T-helper 2 cell treated with Interferon-gamma antibody and Interleukin-4, amounts not matched to agents 5 μg/mL and 100 μg/mL, for 36 hours (primary cell): ENCODE measurements at regions not wholly inside any gene's neighbourhood (a gene's known extent, or its start where the extent isn't known, plus 50 kb on each side); places are given as distances from the start of the nearest gene placed in this dataset.
A peak's percentile ranks its signal among the peaks of the same experiment; 100 is the strongest.
"Not testable (repeated sequence)": the region's sequence is repeated elsewhere in the genome, so short reads cannot be mapped to it uniquely, and the experiment has no call there.

ENCODE experiments used
- DNase-seq: peaks from one replicate; pipeline ENCODE4 v3.0.0; 2021; ENCODE audit warnings: low spot score
- H3K27ac Mint-ChIP-seq: one replicate; pipeline ENCODE4 v1.8.0; 2021; ENCODE audit warnings: mild to moderate bottlenecking, mixed read lengths
- H3K27me3 Mint-ChIP-seq: one replicate; pipeline ENCODE4 v1.8.0; 2021; ENCODE audit warnings: low read depth, mixed read lengths
- H3K36me3 Mint-ChIP-seq: one replicate; pipeline ENCODE4 v1.8.0; 2021; ENCODE audit warnings: low read depth, mixed read lengths
- H3K4me1 Mint-ChIP-seq: one replicate; pipeline ENCODE4 v1.8.0; 2021; ENCODE audit warnings: low read depth, mixed read lengths
- H3K4me3 Mint-ChIP-seq: one replicate; pipeline ENCODE4 v1.8.0; 2022; ENCODE audit warnings: mild to moderate bottlenecking, moderate library complexity, mixed read lengths
- H3K9me3 Mint-ChIP-seq: one replicate; pipeline ENCODE4 v1.8.0; 2021; ENCODE audit warnings: mixed read lengths

GRCh38 chr2:111478871-111479318 is 358.2 kb downstream of the BCL2L11 start:
- Mint-ChIP-seq H3K4me1 (peaks cover 27% of the 10 kb centered on the region), H3K27ac (peak overlapping the region; percentile 36), H3K4me3 (peak overlapping the region; percentile 46)
- H3K9me3 Mint-ChIP-seq, H3K36me3 Mint-ChIP-seq, H3K27me3 Mint-ChIP-seq: not testable (repeated sequence)
- peak; percentile 55 for DNase-seq

DNA sequence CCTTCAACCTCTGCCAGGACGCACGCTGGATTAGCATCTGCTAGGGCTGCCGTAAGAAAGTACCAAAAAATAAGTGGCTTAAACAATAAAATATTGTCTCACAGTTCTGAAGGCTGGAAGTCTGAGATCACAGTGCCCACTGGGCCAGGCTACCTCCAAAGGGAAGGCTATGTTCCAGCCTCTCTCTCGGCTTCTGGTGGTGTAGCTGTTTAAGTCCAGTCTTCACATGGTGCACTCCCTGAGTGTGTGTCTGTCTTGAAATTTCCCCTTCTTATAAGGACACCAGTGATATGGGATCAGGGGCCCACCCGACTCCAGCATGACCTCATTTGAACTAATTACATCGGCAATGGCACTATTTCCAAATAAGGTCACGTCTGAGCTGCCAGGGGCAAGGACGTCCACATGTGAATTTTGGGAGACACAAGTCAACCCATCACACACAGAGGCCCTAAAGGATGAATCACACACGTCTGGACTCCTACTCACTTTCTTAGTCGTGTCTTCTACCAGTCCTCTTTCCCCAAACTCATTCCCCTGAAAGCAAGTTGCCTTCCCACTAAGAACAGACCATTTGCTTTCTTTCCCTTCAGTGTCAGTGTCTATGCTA is 359.4 kb downstream of the BCL2L11 start:
- Mint-ChIP-seq H3K4me1 (peaks cover 24% of the 10 kb centered on the region), H3K4me3 (peak overlapping the region; percentile 74), H3K27ac (peak overlapping the region; percentile 78)
- not testable (repeated sequence) for H3K27me3 Mint-ChIP-seq, H3K36me3 Mint-ChIP-seq, H3K9me3 Mint-ChIP-seq
- peak; percentile 60 for DNase-seq

- not testable (repeated sequence) for H3K27me3 Mint-ChIP-seq, H3K9me3 Mint-ChIP-seq, DNase-seq, H3K36me3 Mint-ChIP-seq
- Mint-ChIP-seq H3K4me3 (peak overlapping the region; percentile 74), H3K4me1 (peaks cover 25% of the 10 kb centered on the region), H3K27ac (peak overlapping the region; percentile 78)
Observed at GRCh38 chr2:111480633-111481032, 359.9 kb downstream of the BCL2L11 start.

GRCh38 chr2:111481219-111481618 is 360.5 kb downstream of the BCL2L11 start:
- H3K27me3 Mint-ChIP-seq, H3K27ac Mint-ChIP-seq: not testable (repeated sequence)

GRCh38 chr2:111482987-111483679 is 362.4 kb downstream of the BCL2L11 start:
- H3K36me3 Mint-ChIP-seq, H3K27me3 Mint-ChIP-seq, DNase-seq, H3K4me3 Mint-ChIP-seq, H3K9me3 Mint-ChIP-seq: not testable (repeated sequence)
- peaks cover 25% of the 10 kb centered on the region for H3K4me1 Mint-ChIP-seq
- peak overlapping the region; percentile 43 for H3K27ac Mint-ChIP-seq

More at GRCh38 chr2:111481219-111481618, 360.5 kb downstream of the BCL2L11 start:
- not testable (repeated sequence) for H3K36me3 Mint-ChIP-seq, DNase-seq, H3K9me3 Mint-ChIP-seq, H3K4me3 Mint-ChIP-seq
- peaks cover 25% of the 10 kb centered on the region for H3K4me1 Mint-ChIP-seq

DNA sequence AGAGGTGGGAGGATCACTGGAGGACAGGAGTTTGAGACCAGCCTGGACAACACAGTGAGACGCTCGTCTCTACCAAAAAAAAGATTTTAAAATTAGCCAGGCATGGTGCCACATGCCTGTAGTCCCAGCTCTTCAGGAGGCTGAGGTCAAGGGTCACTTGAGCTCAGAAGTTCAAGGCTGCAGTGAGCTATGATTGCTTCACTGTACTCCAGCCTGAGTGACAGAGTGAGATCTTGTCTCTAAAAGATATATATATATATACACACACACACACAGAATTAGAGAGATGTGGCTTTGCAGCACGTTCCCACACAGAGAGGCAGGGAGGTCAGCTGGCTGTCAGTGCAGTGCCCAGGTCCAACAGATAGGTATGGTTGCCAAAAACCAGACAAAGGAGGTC is 363.4 kb downstream of the BCL2L11 start:
- not testable (repeated sequence) for DNase-seq, H3K27ac Mint-ChIP-seq
- H3K36me3 Mint-ChIP-seq: peaks cover 11% of the 10 kb centered on the region

DNA sequence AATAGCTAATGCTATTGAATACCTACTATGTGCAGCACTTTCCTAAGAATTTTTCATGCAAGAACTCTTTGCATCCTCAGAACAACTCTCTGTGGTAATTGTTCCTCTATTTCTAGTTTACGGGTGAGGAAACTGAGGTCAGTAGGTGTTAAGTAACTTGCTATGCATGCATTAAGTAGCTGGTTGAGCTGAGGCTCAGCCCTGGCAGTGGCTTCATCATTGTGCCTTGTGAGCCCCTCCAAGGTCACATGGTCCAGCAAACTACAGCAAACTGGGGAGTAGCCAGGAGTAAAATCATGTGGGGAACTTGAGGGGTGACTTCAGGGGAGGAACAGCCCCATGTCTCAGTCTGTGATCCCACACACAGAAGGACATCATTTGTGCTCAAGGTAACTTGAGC is 365.2 kb downstream of the BCL2L11 start:
- H3K4me1 Mint-ChIP-seq: peaks cover 15% of the 10 kb centered on the region
- not testable (repeated sequence) for DNase-seq, H3K9me3 Mint-ChIP-seq, H3K4me3 Mint-ChIP-seq, H3K27ac Mint-ChIP-seq, H3K27me3 Mint-ChIP-seq, H3K36me3 Mint-ChIP-seq

More for the DNA sequence above, 363.4 kb downstream of the BCL2L11 start:
- not testable (repeated sequence) for H3K27me3 Mint-ChIP-seq, H3K4me3 Mint-ChIP-seq, H3K9me3 Mint-ChIP-seq
- H3K4me1 Mint-ChIP-seq: peaks cover 23% of the 10 kb centered on the region

GRCh38 chr2:111488451-111488850 is 367.7 kb downstream of the BCL2L11 start:
- H3K4me1 Mint-ChIP-seq: peaks cover 17% of the 10 kb centered on the region
- H3K27me3 Mint-ChIP-seq, H3K9me3 Mint-ChIP-seq, H3K4me3 Mint-ChIP-seq, DNase-seq, H3K27ac Mint-ChIP-seq: not testable (repeated sequence)
- H3K36me3 Mint-ChIP-seq: peaks cover 13% of the 10 kb centered on the region

- Mint-ChIP-seq H3K4me1 (peaks cover 16% of the 10 kb centered on the region), H3K36me3 (peaks cover 12% of the 10 kb centered on the region)
- not testable (repeated sequence) for H3K9me3 Mint-ChIP-seq, H3K27me3 Mint-ChIP-seq, H3K27ac Mint-ChIP-seq, DNase-seq, H3K4me3 Mint-ChIP-seq
Observed at GRCh38 chr2:111489460-111489859, 368.7 kb downstream of the BCL2L11 start.

DNA sequence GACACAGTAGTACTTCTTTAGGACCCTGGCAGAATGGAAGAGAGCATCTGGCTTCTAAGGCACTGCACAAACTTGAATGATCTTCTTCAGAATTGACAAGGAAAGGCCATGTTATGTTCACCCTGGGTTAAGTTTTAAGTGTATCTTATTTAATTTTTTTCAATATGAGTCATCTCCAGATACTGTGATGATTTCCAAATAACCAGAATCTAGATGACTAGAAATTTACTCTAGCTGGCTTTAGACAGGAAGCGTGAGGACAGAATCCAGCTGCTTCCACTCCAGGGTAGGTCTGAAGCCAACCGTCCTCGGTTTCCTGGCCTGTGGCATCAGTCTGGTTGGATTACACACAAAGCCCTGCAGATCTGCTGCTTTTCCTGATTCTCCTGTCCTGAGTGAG is 370.5 kb downstream of the BCL2L11 start:
- not testable (repeated sequence) for DNase-seq, H3K9me3 Mint-ChIP-seq, H3K27me3 Mint-ChIP-seq
- Mint-ChIP-seq H3K4me1 (peaks cover 20% of the 10 kb centered on the region), H3K36me3 (peaks cover 12% of the 10 kb centered on the region), H3K4me3 (peak overlapping the region; percentile 77), H3K27ac (peak overlapping the region; percentile 64)

GRCh38 chr2:111491614-111492013 is 370.9 kb downstream of the BCL2L11 start:
- H3K4me1 Mint-ChIP-seq: peaks cover 22% of the 10 kb centered on the region
- not testable (repeated sequence) for H3K9me3 Mint-ChIP-seq, DNase-seq, H3K27me3 Mint-ChIP-seq
- H3K4me3 Mint-ChIP-seq: peak overlapping the region; percentile 77
- peaks cover 12% of the 10 kb centered on the region for H3K36me3 Mint-ChIP-seq
- peak overlapping the region; percentile 64 for H3K27ac Mint-ChIP-seq

DNA sequence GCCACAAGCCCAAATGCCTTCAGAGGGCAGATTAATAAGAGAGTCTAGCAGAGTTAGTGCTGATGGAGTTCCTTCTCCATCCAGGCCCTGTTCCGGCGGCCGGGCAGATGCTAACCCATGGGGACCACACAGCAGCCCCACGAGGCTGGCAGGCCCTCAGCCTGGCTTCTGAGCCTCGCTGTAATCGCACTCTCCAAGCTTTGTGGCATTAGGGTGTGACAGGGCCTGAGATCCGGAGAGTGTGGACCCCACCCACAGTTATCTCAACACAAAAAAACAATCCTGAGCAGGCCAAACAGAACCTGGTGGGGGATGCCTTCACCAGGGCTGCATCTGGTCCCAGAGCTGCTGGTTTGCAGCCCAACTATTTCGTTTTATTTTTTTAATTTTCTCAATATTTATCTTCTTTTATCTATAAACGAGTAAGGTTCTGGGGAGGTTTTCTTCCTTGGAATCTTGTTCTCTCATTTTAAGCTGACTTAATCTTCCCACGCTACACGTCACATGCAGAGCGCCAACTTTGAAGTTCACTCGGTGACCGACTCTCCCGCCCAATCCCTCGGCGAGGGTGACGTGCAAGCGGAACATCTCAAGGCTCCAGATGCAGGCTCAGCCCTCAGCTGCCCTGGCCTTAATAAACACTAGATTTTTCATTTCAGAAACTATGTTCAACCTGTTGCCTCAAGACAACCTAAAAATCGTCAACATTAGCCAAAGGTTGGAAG is 372.4 kb downstream of the BCL2L11 start:
- Mint-ChIP-seq H3K4me1 (peaks cover 24% of the 10 kb centered on the region), H3K36me3 (peaks cover 12% of the 10 kb centered on the region), H3K27ac (peak overlapping the region; percentile 81), H3K4me3 (peak overlapping the region; percentile 86)
- H3K27me3 Mint-ChIP-seq, DNase-seq, H3K9me3 Mint-ChIP-seq: not testable (repeated sequence)

GRCh38 chr2:111493720-111494078 is 373.0 kb downstream of the BCL2L11 start:
- Mint-ChIP-seq H3K4me1 (peaks cover 21% of the 10 kb centered on the region), H3K27ac (peak overlapping the region; percentile 81), H3K4me3 (peak overlapping the region; percentile 86)
- DNase-seq, H3K27me3 Mint-ChIP-seq, H3K36me3 Mint-ChIP-seq, H3K9me3 Mint-ChIP-seq: not testable (repeated sequence)

DNA sequence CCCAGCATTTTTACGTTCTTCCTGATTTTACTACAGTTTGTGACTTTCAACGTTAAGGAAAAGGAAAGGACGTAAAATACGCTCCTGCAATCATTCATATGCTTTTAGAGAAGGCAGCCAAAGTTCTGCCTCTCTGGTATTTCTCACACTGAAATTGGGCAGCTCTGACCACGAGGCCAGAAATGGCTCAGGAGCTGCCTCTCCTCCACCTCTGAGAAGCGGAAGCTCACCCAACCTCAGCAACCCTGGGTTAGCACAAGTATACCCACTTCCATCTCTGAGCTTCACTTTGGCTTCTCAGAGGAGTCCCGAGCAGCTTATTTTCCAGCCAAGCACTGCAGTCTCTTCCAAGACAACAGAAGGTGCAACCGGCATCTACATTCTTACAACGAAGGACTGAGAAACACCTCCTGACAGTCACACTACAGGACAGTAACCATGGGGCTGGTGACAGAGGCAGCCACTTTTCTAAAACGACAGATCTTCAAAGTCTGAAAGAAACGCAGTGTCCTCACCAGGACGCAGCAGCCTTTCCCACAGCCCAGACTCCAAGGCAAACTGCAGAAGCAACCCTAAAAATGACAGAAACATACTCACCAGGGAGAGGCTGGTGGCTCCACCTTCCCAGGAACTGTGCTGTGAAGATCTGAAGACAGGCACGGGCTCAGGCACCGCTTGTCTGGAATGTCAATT is 373.7 kb downstream of the BCL2L11 start:
- H3K27me3 Mint-ChIP-seq, DNase-seq, H3K36me3 Mint-ChIP-seq, H3K9me3 Mint-ChIP-seq: not testable (repeated sequence)
- H3K4me3 Mint-ChIP-seq: peak overlapping the region; percentile 74
- H3K4me1 Mint-ChIP-seq: peaks cover 21% of the 10 kb centered on the region
- peak overlapping the region; percentile 57 for H3K27ac Mint-ChIP-seq
